Calu3 (cell line): ENCODE measurements at regions not wholly inside any gene's neighbourhood (a gene's known extent, or its start where the extent isn't known, plus 50 kb on each side); places are given as distances from the start of the nearest gene placed in this dataset.

Experiments used
- BruUV-seq: library from RNA; stranded (reverse); fragments of 400-500 nt; replicated peaks from 2 replicates; lab custom pipeline; 2021; lab: Mats Ljungman, UMichigan
- CTCF ChIA-PET: fragments of 300-600 bp; sonication (Branson Sonifier 250); formaldehyde crosslinking; loops from one replicate; lab custom pipeline; 2022; ENCODE audit warnings: antibody characterized with exemption; lab: Charles Lee
- DNase-seq: peaks from one replicate; pipeline ENCODE4 v3.0.0; 2022
- H3K27ac Mint-ChIP-seq: one replicate; pipeline ENCODE4 v1.8.0; 2022; ENCODE audit warnings: mixed read lengths; ENCODE audit not compliant: unreplicated experiment
- H3K27me3 Mint-ChIP-seq: one replicate; pipeline ENCODE4 v1.8.0; 2022; ENCODE audit warnings: mixed read lengths; ENCODE audit not compliant: unreplicated experiment
- H3K36me3 Mint-ChIP-seq: one replicate; pipeline ENCODE4 v1.8.0; 2022; ENCODE audit warnings: mild to moderate bottlenecking, moderate library complexity, mixed read lengths; ENCODE audit not compliant: insufficient read depth, unreplicated experiment
- H3K4me1 Mint-ChIP-seq: one replicate; pipeline ENCODE4 v1.8.0; 2022; ENCODE audit warnings: mild to moderate bottlenecking, low read depth, mixed read lengths; ENCODE audit not compliant: unreplicated experiment
- H3K4me3 Mint-ChIP-seq: one replicate; pipeline ENCODE4 v1.8.0; 2022; ENCODE audit warnings: mild to moderate bottlenecking, low read depth, moderate library complexity, mixed read lengths; ENCODE audit not compliant: unreplicated experiment
- H3K9me3 Mint-ChIP-seq: one replicate; pipeline ENCODE4 v1.8.0; 2022; ENCODE audit warnings: low read depth, mixed read lengths; ENCODE audit not compliant: unreplicated experiment
- CTCF ChIP-seq: fragments of 200-600 bp; IDR thresholded peaks from one replicate; pipeline ENCODE4 v1.8.0; 2022; ENCODE audit warnings: antibody characterized with exemption; ENCODE audit not compliant: unreplicated experiment
- intact Hi-C: fragments of 100-400 bp; cut with micrococcal nuclease; formaldehyde crosslinking; loops from one replicate; pipeline ENCODE4 v1.10.0; 2022; ENCODE audit not compliant: unreplicated experiment

GRCh38 chr4:105074097-105074496, 72.6 kb upstream of the TET2 start:
- CTCF ChIA-PET = no interaction called here
- BruUV-seq = no TSS peak
- H3K36me3 Mint-ChIP-seq = no peaks in the 10 kb centered on the region
- DNase-seq = no peak
- no peaks in the 10 kb centered on the region for H3K27me3 Mint-ChIP-seq
- no peak for TF ChIP-seq CTCF
- no peak overlapping the region for H3K27ac Mint-ChIP-seq
- no peaks in the 10 kb centered on the region for H3K4me1 Mint-ChIP-seq
- H3K4me3 Mint-ChIP-seq = no peak overlapping the region
- intact Hi-C loops = no loop called here
- H3K9me3 Mint-ChIP-seq = no peaks in the 10 kb centered on the region

- Mint-ChIP-seq H3K9me3 (no peaks in the 10 kb centered on the region), H3K4me1 (no peaks in the 10 kb centered on the region), H3K27ac (no peak overlapping the region), H3K27me3 (no peaks in the 10 kb centered on the region), H3K36me3 (no peaks in the 10 kb centered on the region), H3K4me3 (no peak overlapping the region)
- TF ChIP-seq CTCF = no peak
- no peak for DNase-seq
- intact Hi-C loops = no loop called here
- CTCF ChIA-PET = no interaction called here
- BruUV-seq = no TSS peak
These were observed 71.6 kb upstream of the TET2 start for GRCh38 chr4:105075045-105075444.

- intact Hi-C loops = no loop called here
- Mint-ChIP-seq H3K36me3 (no peaks in the 10 kb centered on the region), H3K27ac (no peak overlapping the region), H3K4me1 (peaks cover 9% of the 10 kb centered on the region), H3K27me3 (no peaks in the 10 kb centered on the region), H3K4me3 (no peak overlapping the region), H3K9me3 (peaks cover 5% of the 10 kb centered on the region)
- TF ChIP-seq CTCF = no peak
- CTCF ChIA-PET = no interaction called here
- no peak for DNase-seq
- BruUV-seq = no TSS peak
These were observed 58.4 kb upstream of the TET2 start for GRCh38 chr4:105088110-105088879.

- intact Hi-C loops = no loop called here
- CTCF ChIA-PET = no interaction called here
- no peak for TF ChIP-seq CTCF
- Mint-ChIP-seq H3K27me3 (no peaks in the 10 kb centered on the region), H3K36me3 (no peaks in the 10 kb centered on the region), H3K27ac (no peak overlapping the region), H3K4me3 (no peak overlapping the region), H3K4me1 (peaks cover 9% of the 10 kb centered on the region), H3K9me3 (peaks cover 9% of the 10 kb centered on the region)
- no peak for DNase-seq
- BruUV-seq = no TSS peak
These were observed 54.3 kb upstream of the TET2 start for GRCh38 chr4:105092356-105092755.
